ENCODE measurements at regions not wholly inside any gene's neighbourhood (a gene's known extent, or its start where the extent isn't known, plus 50 kb on each side); places are given as distances from the start of the nearest gene placed in this dataset.

DNA sequence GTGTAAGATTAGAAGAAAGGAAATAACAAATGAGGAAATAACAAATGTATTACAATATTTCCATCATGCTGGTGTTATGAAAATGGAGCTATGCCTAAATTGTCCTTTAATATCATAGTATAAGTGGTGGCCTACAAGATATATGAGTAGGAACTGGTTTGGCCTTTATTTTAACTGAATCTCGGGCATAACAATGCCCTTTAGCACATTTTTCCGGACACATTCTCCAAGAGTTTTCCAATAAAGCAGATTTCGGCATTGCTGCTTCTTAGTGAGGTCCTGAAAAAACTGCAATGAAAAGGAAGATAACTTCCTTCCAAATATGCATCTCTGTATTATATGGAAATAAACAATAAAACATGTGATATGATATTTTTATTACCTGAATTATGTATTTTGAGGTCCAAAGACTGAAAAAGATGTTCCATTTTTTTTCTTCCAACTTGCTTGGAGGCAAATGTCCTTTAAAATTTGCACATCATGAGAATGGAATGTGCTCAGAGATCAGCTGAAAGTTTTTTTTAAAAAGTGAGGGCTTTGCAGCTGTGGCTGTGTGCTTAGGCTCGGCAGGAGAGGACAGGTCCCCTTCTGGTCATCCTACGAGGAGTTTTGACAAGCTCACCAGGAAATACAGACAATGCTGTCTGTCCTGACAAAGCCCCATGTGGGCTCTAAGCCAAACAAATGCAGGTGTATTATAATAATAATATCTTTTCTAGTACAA is 132.3 kb upstream of the RND3 start:
- no peak for DNase-seq

DNA sequence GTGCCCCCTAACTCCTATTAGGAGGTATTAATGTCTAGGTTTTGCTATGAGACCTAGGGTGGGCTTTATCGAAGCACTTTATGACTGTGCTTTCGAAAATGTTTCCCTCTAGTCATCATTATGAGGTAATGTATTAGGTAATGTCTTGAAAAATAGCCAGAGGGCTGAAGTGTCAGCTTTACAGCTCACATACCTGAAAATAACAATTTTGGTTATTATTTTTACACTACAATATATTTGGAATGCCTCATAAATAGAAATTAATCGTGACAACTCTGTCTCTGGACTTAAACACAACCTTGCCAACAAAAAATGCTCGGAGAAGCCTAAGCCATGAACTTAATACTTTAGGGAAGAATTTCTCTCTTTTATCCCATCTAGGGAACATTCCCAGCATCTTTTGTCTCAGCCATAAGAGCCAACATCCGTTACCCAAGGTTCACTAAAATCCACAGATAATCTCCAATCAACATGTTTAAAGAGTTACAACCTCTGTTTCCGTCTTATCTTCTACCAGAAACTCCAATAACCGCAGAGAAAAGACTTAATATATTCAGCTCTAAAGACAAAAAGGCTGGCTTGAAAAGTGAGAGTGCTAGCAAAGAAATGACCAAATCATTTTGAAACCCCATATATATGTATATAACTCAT is 130.9 kb upstream of the RND3 start:
- DNase-seq, result no peak

DNA sequence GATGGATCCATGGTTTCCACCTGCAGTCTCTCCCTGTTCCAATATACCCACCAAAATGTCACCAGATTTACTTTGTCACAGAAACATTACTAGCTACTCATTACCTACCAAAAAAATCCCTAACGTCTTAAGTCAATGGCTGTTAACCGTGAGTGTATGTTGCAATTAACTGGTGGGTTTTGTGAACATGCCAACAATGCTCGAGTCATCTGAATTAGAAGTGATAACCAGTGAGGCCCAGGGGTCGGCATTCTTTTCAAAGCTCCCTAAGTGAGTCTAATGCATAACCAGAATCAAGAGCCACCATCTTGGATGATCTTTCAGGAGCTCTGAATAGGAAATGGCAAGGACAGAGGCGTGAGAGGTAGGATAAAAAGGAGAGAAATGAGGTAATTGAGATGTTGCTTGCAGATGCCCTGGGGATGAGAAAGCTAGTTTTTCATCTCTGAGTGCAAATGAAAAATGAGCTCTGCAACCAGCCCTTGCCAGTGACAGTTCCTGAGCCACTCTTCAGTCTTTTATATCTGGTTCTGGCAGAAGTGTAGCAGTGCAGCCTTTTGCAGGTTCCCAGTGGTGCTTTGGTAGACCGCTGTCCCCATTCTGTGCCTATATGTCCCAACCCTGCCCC is 130.0 kb upstream of the RND3 start:
- no peak for DNase-seq

DNA sequence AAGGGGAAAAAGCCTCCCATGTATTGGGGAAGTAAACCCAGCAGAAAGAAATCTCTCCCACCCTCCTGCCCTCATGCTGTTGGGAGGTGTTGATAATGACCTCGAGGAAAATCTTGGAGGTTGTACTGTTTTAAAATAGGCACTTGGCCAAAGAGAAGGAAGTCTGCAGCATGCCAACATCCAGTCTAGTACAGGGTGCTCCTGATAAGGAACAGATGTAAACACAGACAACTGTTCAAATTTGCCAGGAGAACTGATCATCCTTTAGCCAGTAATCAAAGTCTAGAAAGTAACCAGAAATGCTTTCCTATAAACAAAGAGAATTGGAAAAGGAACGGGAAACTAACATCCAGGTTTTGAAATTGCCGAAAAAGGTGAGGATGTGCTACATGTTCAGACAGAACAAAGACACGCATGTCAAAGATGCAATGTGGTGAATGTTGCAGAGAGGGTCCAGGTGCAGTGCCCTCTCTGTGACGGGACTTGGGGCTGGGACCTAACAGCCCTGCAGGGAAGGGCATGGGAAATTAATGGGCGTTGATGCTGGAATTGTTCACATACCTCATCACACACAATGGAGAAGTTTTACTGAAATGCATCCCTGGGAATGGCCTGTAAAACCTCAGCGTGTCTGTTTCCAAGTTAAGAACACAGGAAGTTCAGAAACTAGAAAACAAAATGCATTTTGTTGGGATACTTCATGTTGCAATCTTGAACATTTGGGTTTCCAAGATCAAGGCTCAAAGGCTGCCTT is 125.7 kb upstream of the RND3 start:
- no peak for DNase-seq

GRCh38 chr2:150610670-150611279 is 123.3 kb upstream of the RND3 start:
- no peak for DNase-seq

DNA sequence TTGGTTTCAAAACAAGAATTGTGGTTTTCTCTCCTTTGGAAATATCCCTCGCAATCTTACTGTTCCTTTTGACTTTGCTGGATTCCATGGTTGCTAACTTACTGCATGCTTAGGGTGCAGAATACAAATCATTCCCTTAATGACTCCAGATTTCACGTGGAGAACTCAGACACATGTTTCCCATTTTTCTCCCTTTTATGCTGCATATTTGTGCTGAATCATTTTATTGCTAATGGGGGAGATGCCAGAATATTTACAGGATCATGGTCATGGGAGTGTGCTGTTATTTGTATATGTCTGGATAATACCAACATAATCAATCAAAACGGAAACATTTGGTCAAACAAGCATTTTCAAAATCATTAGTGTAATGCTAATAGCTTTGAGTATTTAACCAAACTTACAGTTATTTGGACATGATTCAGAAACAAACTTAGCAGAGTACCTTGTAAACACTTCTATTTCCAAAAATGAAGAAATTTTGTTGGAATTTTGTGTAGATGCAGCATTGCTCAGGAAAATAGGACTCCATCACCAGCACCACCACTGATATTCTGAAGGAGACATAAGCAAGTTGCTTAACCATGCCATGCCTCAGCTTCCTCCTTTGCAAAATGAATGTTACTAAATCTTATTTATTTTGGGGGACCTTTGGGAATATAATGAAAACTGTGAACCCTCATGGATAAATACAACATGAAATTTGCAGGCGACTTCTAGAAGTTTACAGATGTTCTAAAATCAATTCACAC is 122.5 kb upstream of the RND3 start:
- DNase-seq, result peak; percentile 55

DNA sequence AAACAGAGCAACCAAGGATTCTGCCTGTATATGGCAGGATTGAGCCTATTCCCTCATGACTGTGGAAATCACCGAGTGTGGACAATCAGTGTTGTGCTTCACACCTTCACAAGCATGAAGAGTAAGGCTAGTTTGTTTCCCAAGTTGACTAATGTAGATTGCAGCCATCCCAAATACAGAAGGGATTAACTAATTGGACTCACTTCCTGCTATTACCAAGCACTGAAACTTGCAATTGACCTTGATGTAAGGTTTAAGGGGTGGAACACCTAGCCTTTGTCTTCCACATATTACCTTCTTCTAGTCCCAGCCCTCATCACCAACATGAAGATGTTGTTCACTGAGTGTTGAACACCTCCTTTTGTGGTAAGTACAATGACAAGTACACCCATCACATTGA is 120.9 kb upstream of the RND3 start:
- DNase-seq, result no peak

DNA sequence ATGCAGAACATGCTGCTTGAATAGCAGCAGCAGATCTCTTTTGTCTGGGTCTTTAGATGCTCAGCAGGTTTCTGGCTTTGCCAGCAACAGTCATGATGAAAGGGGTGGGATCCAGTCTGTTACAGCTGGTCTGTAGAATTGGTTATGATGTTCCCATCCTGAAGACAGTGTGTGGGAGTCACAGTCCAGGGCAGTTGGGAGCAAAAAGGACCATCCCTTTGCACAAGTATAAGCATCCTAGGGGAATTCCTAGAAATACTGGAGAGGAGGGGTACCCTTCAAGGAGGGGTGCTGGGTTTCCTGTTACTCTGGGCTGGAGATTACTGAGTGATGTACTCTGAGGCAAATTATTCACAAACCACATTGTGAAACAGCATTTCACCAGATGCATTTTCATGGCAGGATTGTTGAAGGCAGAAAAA is 119.9 kb upstream of the RND3 start:
- no peak for DNase-seq

DNA sequence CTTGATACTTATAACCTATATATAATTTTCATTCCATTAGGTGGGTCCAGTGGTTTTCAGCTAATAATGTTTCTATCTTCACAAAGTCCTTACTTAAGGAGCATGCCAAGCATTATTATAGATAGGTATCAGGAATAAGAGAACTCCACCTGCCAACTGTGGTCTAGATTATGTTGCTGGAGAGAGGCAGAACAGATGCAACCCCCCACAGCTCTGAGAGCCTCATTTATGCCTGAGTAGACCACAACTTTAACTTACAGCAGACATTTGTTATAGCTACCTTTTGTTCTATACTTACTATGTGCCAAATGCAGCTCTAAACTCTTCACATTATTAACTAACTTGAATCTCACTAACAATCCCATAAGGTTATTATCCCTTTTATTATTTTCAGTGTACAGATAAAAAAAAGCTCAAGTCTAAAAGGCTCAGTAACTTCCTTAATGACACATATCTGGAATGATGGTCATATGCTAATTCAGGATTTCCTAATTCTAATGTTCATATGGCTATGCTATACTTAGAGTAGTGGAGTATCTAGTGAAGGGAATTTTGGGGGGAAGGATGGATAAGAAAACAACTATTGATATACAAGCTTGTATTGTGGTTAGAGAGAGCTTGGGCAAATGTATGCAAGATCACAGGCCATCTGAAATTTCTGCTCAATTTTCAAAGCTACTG is 119.1 kb upstream of the RND3 start:
- DNase-seq, result no peak

GRCh38 chr2:150605664-150606063 is 118.2 kb upstream of the RND3 start:
- DNase-seq, result no peak

GRCh38 chr2:150601280-150602038 is 114.0 kb upstream of the RND3 start:
- no peak for DNase-seq

DNA sequence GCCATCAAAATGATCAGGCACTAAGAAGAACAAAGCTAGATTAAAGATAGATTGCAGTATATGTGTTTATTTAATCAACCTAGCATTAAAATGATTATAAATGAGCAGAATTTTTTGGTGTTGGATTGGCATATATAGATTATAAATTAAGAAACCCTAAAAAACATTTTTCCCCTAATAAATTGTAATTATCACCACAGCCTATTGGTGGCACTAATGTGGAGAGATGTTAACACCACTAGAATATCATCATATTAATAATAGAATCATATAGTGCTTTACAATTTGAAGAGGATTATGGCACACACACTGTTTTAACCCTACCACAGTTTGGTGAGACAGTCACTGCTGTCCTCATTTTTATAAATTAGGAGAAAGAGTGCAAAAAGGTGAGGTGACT is 112.4 kb upstream of the RND3 start:
- no peak for DNase-seq

- no peak for DNase-seq
Observed at GRCh38 chr2:150598383-150598782, 110.9 kb upstream of the RND3 start.

GRCh38 chr2:150595803-150596470 is 108.5 kb upstream of the RND3 start:
- DNase-seq, result no peak

DNA sequence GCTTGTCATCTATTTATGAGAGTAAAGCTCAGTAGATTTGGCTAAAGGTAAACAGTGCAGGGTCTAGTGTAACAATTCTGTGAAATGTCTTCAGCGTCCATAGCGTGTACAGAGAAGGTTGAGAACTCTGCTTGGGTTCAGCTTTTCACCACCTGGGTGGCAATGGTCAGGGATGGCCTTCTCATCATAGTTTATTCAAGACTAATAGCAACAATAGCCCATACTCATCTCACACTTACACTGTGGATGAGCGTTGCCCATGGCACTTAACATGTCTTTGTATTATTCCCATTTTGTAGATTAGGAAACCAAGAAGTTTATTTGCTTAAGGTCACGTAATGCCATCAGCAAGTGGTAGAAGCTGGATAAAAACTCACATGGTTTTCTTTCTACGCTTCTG is 106.8 kb upstream of the RND3 start:
- DNase-seq, result no peak

DNA sequence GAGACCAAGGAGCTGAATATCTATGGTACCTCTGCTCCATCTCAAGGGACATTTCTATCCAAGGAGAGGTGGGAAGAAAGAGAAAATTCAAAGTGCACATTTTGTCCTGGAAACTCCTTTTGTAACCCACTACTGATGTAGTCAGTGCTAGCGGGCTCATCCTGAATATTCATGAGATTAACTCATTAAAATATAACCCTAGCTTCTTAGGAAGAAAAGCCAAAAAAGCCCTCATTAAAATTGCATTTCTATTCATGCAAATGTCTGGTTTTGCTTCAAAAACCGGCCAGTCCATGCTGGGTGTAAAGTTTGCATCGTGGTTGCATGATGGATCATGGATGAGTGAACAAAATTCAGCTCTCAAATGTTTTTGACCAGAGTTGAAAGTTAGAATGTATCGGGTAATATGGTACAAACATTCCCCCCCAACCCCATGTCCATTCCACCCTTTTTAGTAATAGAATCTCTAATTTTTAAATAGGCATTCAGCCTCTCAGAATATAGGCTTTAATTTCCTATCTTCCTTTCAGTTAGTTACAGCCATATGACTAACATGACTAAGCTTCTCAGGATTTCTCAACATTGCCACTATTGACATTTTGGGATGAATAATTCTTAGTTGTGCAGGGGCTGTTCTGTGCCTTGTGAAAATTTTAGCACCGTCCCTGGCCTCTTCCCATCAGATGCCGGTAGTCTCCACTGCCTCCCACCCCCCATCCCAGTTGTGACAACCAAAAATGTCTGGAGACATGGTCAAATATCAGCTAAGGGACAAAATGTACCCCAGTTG is 104.2 kb upstream of the RND3 start:
- no peak for DNase-seq

DNA sequence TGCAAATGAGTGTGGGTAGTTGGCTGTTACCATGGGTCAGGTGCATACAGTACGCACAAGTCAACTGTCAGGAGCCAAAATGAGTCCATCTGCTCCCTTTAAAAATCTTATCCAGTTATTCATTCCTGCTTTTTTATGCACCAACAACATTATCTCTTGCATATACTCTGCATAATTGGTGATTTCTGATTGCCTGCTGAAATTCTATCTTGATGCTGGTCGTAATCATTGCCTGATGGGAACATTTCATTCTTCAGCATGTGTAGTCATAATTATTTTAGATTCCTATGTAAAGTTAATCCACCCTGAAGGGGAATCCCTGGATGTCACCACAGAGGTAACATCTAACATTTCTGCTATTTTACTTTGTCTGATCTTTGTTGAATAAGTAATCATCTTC is 102.2 kb upstream of the RND3 start:
- no peak for DNase-seq

GRCh38 chr2:150588506-150588870 is 101.0 kb upstream of the RND3 start:
- DNase-seq, result no peak
